Peyer's patch (tissue), 4 donors: ENCODE measurements at regions not wholly inside any gene's neighbourhood (a gene's known extent, or its start where the extent isn't known, plus 50 kb on each side); places are given as distances from the start of the nearest gene placed in this dataset.

ENCODE experiments used
- POLR2A ChIP-seq, 2 donors: fragments of 450-650 bp; IDR thresholded peaks; one replicate each; pipeline ENCODE4 v1.5.1; 2017; ENCODE audit warnings: antibody characterized with exemption in 2 of 2, mild to moderate bottlenecking in 2 of 2, moderate library complexity in 2 of 2
- TF ChIP-seq, protein P1 (sequence below), 6 experiments: fragments of 450-650 bp in 4 of 6; fragments of 200-600 bp in 2 of 6; sonication (generic) in 1 of 6; IDR thresholded peaks; one replicate each; pipeline ENCODE4 v1.5.1; 2017 to 2019; ENCODE audit warnings: antibody characterized with exemption in 6 of 6, mild to moderate bottlenecking in 3 of 6, moderate library complexity in 1 of 6

DNA sequence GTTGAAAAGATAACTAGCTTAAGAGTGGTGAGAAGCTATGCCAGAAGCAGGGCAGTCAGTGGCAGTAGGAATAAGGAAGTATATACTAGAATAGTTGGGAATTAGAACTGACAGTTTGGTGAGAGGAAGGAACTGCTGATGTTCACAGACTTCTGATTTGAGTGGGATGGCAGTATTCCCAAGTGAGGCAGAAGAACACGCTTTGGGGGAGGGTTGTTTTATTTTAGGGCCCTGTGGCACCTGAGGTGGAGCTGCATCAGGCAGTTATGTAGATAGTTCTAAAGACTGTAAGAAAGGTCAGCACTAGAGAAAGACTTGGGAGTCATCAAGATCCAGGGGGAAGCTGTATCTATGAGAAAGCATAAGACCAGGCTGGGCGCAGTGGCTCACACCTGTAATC is 66.3 kb upstream of the TNRC6B start:
- TF ChIP-seq, protein P1, sequence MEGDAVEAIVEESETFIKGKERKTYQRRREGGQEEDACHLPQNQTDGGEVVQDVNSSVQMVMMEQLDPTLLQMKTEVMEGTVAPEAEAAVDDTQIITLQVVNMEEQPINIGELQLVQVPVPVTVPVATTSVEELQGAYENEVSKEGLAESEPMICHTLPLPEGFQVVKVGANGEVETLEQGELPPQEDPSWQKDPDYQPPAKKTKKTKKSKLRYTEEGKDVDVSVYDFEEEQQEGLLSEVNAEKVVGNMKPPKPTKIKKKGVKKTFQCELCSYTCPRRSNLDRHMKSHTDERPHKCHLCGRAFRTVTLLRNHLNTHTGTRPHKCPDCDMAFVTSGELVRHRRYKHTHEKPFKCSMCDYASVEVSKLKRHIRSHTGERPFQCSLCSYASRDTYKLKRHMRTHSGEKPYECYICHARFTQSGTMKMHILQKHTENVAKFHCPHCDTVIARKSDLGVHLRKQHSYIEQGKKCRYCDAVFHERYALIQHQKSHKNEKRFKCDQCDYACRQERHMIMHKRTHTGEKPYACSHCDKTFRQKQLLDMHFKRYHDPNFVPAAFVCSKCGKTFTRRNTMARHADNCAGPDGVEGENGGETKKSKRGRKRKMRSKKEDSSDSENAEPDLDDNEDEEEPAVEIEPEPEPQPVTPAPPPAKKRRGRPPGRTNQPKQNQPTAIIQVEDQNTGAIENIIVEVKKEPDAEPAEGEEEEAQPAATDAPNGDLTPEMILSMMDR (IDR thresholded peaks at IDR 0.05), result no peak
- no peak for TF ChIP-seq POLR2A (IDR thresholded peaks at IDR 0.05)
